ENCODE measurements at regions not wholly inside any gene's neighbourhood (a gene's known extent, or its start where the extent isn't known, plus 50 kb on each side); places are given as distances from the start of the nearest gene placed in this dataset.

GRCh38 chr2:156918410-156918809, 339.1 kb upstream of the GALNT5 start (continued):
- TF ChIP-seq PRRX2 (CRISPR knock-in tag; IDR thresholded peaks at IDR 0.05) (no peak), NR2C2 (CRISPR knock-in tag; IDR thresholded peaks at IDR 0.05) (no peak)

- POLR2A ChIA-PET = no interaction called here
- Mint-ChIP-seq H3K36me3 (peaks cover 22% of the 10 kb centered on the region), H3K27ac (no peak overlapping the region), H3K9me3 (peaks cover 38% of the 10 kb centered on the region), H3K4me1 (peaks cover 6% of the 10 kb centered on the region), H3K4me3 (no peak overlapping the region), H3K27me3 (ENCODE audit: low read depth) (peaks cover 3% of the 10 kb centered on the region; the same call in 1 of the 2 replicates)
- no peak for DNase-seq (ENCODE audit: low spot score)
- ATAC-seq = no peak
- CTCF ChIA-PET = no interaction called here
- TF ChIP-seq TEAD1 (CRISPR knock-in tag; IDR thresholded peaks at IDR 0.05) = no peak
- TF ChIP-seq SP1 (CRISPR knock-in tag; conservative IDR thresholded peaks at IDR 0.05) = no peak
- TF ChIP-seq ZNF532 (CRISPR knock-in tag; IDR thresholded peaks at IDR 0.05; ENCODE audit: borderline replicate concordance) = no peak
- no peak for TF ChIP-seq ZNF416 (CRISPR knock-in tag; IDR thresholded peaks at IDR 0.05)
- no peak for TF ChIP-seq JUN (CRISPR knock-in tag; IDR thresholded peaks at IDR 0.05)
- no peak for TF ChIP-seq TEAD4 (CRISPR knock-in tag; IDR thresholded peaks at IDR 0.05)
- TF ChIP-seq SMAD3 (CRISPR knock-in tag; IDR thresholded peaks at IDR 0.05; ENCODE audit: borderline replicate concordance) = no peak
- no peak for TF ChIP-seq TCF7 (CRISPR knock-in tag; IDR thresholded peaks at IDR 0.05; ENCODE audit: low read depth)
- no peak for TF ChIP-seq SOX15 (CRISPR knock-in tag; IDR thresholded peaks at IDR 0.05)
- TF ChIP-seq RELA (CRISPR knock-in tag; IDR thresholded peaks at IDR 0.05; ENCODE audit: borderline replicate concordance) = no peak
- TF ChIP-seq STAT6 (CRISPR knock-in tag; conservative IDR thresholded peaks at IDR 0.05; ENCODE audit: low read depth) = no peak
- TF ChIP-seq ZNF263 (CRISPR knock-in tag; IDR thresholded peaks at IDR 0.05; ENCODE audit: low read depth) = no peak
- TF ChIP-seq SMAD4 (CRISPR knock-in tag; IDR thresholded peaks at IDR 0.05) = no peak
- no peak for TF ChIP-seq ZNF396 (CRISPR knock-in tag; IDR thresholded peaks at IDR 0.05; ENCODE audit: borderline replicate concordance)
- TF ChIP-seq PREB (CRISPR knock-in tag; IDR thresholded peaks at IDR 0.05; ENCODE audit: borderline replicate concordance) = no peak
- no peak for TF ChIP-seq GABPB1 (CRISPR knock-in tag; IDR thresholded peaks at IDR 0.05)
- TF ChIP-seq ZNF232 (CRISPR knock-in tag; IDR thresholded peaks at IDR 0.05) = no peak
- no peak for TF ChIP-seq CBFB (CRISPR knock-in tag; IDR thresholded peaks at IDR 0.05; ENCODE audit: low read depth)
- no peak for TF ChIP-seq ZNF281 (CRISPR knock-in tag; IDR thresholded peaks at IDR 0.05)
- TF ChIP-seq RORB (CRISPR knock-in tag; IDR thresholded peaks at IDR 0.05) = no peak
Observed at GRCh38 chr2:156930423-156930822, 327.1 kb upstream of the GALNT5 start.
